ENCODE measurements at regions not wholly inside any gene's neighbourhood (a gene's known extent, or its start where the extent isn't known, plus 50 kb on each side); places are given as distances from the start of the nearest gene placed in this dataset.
A peak's percentile ranks its signal among the peaks of the same experiment; 100 is the strongest.

GRCh38 chr15:29623116-29623639 lies 199.1 kb downstream of the TJP1 start:
- peak; percentile 15 for TF ChIP-seq CTCF (IDR thresholded peaks at IDR 0.05; ENCODE audit: unreplicated experiment)
- ChIA-PET CTCF (interaction anchor here (0.6 to 1.0 kb wide), 3 partner anchors 11 to 461 kb away, joined by 3 to 4 read pairs (median 3); no protein-coding TSS in a partner anchor), POLR2A (no interaction called here)
- BruUV-seq (replicated peaks) = no TSS peak
- intact Hi-C loops (cut with micrococcal nuclease) = no loop called here
- DNase-seq (ENCODE audit: unreplicated experiment) = no peak
- H3K4me3 Mint-ChIP-seq (ENCODE audit: unreplicated experiment) = no peak overlapping the region
- no peaks in the 10 kb centered on the region for H3K9me3 Mint-ChIP-seq (ENCODE audit: unreplicated experiment)
- no peaks in the 10 kb centered on the region for H3K4me1 Mint-ChIP-seq (ENCODE audit: insufficient read depth, unreplicated experiment)
- H3K27ac Mint-ChIP-seq (ENCODE audit: low read depth, unreplicated experiment) = no peak overlapping the region
- H3K27me3 Mint-ChIP-seq (ENCODE audit: insufficient read depth, unreplicated experiment) = peaks cover 53% of the 10 kb centered on the region
- no peaks in the 10 kb centered on the region for H3K36me3 Mint-ChIP-seq (ENCODE audit: insufficient read depth, unreplicated experiment)

- H3K27me3 Mint-ChIP-seq (ENCODE audit: insufficient read depth, unreplicated experiment) = peaks cover 47% of the 10 kb centered on the region
- ChIA-PET POLR2A (no interaction called here), CTCF (interaction anchor here (0.6 to 1.0 kb wide), 4 partner anchors 10 to 461 kb away, joined by 3 to 4 read pairs (median 3); no protein-coding TSS in a partner anchor)
- BruUV-seq (replicated peaks) = no TSS peak
- H3K4me3 Mint-ChIP-seq (ENCODE audit: unreplicated experiment) = no peak overlapping the region
- no peaks in the 10 kb centered on the region for H3K36me3 Mint-ChIP-seq (ENCODE audit: insufficient read depth, unreplicated experiment)
- DNase-seq (ENCODE audit: unreplicated experiment) = no peak
- H3K4me1 Mint-ChIP-seq (ENCODE audit: insufficient read depth, unreplicated experiment) = no peaks in the 10 kb centered on the region
- intact Hi-C loops (cut with micrococcal nuclease) = no loop called here
- no peaks in the 10 kb centered on the region for H3K9me3 Mint-ChIP-seq (ENCODE audit: unreplicated experiment)
- no peak overlapping the region for H3K27ac Mint-ChIP-seq (ENCODE audit: low read depth, unreplicated experiment)
- no peak for TF ChIP-seq CTCF (IDR thresholded peaks at IDR 0.05; ENCODE audit: unreplicated experiment)
Observed at GRCh38 chr15:29622637-29623036, 199.6 kb downstream of the TJP1 start.

- intact Hi-C loops (cut with micrococcal nuclease) = no loop called here
- Mint-ChIP-seq H3K9me3 (ENCODE audit: unreplicated experiment) (no peaks in the 10 kb centered on the region), H3K27me3 (ENCODE audit: insufficient read depth, unreplicated experiment) (peaks cover 37% of the 10 kb centered on the region), H3K27ac (ENCODE audit: low read depth, unreplicated experiment) (no peak overlapping the region), H3K4me1 (ENCODE audit: insufficient read depth, unreplicated experiment) (no peaks in the 10 kb centered on the region), H3K4me3 (ENCODE audit: unreplicated experiment) (no peak overlapping the region), H3K36me3 (ENCODE audit: insufficient read depth, unreplicated experiment) (no peaks in the 10 kb centered on the region)
- TF ChIP-seq CTCF (IDR thresholded peaks at IDR 0.05; ENCODE audit: unreplicated experiment) = no peak
- POLR2A ChIA-PET = no interaction called here
- no TSS peak for BruUV-seq (replicated peaks)
- CTCF ChIA-PET = interaction anchor here (0.6 to 1.0 kb wide), 3 partner anchors 14 to 477 kb away, joined by 3 read pairs; no protein-coding TSS in a partner anchor
- no peak for DNase-seq (ENCODE audit: unreplicated experiment)
Observed at GRCh38 chr15:29621616-29622015, 200.7 kb downstream of the TJP1 start.

- intact Hi-C loops (cut with micrococcal nuclease) = no loop called here
- POLR2A ChIA-PET = no interaction called here
Observed at GRCh38 chr15:29618586-29618985, 203.7 kb downstream of the TJP1 start.

More at GRCh38 chr15:29618586-29618985, 203.7 kb downstream of the TJP1 start:
- no TSS peak for BruUV-seq (replicated peaks)
- Mint-ChIP-seq H3K4me3 (ENCODE audit: unreplicated experiment) (no peak overlapping the region), H3K27me3 (ENCODE audit: insufficient read depth, unreplicated experiment) (peaks cover 12% of the 10 kb centered on the region), H3K36me3 (ENCODE audit: insufficient read depth, unreplicated experiment) (no peaks in the 10 kb centered on the region), H3K27ac (ENCODE audit: low read depth, unreplicated experiment) (no peak overlapping the region), H3K9me3 (ENCODE audit: unreplicated experiment) (no peaks in the 10 kb centered on the region), H3K4me1 (ENCODE audit: insufficient read depth, unreplicated experiment) (no peaks in the 10 kb centered on the region)
- DNase-seq (ENCODE audit: unreplicated experiment) = no peak
- CTCF ChIA-PET = interaction anchor here (0.6 kb wide), 1 partner anchor 273 kb away, joined by 3 read pairs; no protein-coding TSS in a partner anchor
- no peak for TF ChIP-seq CTCF (IDR thresholded peaks at IDR 0.05; ENCODE audit: unreplicated experiment)
